Mammary epithelial cell (primary cell): ENCODE measurements at regions not wholly inside any gene's neighbourhood (a gene's known extent, or its start where the extent isn't known, plus 50 kb on each side); places are given as distances from the start of the nearest gene placed in this dataset.

Source experiments
- CTCF ChIP-seq, 2 donors: IDR thresholded peaks in 1 of 2; conservative IDR thresholded peaks in 1 of 2; 2 replicates each; pipeline ENCODE4 v1.5.1; 2011 to 2012; ENCODE audit warnings: inconsistent platforms in 2 of 2, low read length in 2 of 2, mild to moderate bottlenecking in 2 of 2, control low read depth in 1 of 2, low read depth in 1 of 2; ENCODE audit not compliant: insufficient read depth in 1 of 2; ENCODE audit errors: extremely low read depth in 1 of 2
- EZH2 ChIP-seq: IDR thresholded peaks from 2 replicates; pipeline ENCODE4 v1.6.1; 2012; ENCODE audit warnings: low read length, inconsistent platforms, borderline replicate concordance

GRCh38 chr14:62118871-62119270 is 356.7 kb downstream of the SNAPC1 start:
- TF ChIP-seq CTCF (conservative IDR thresholded peaks at IDR 0.05 in 1 of 2, IDR thresholded peaks at IDR 0.05 in 1 of 2; ENCODE audit: extremely low read depth in 1 of 2, insufficient read depth in 1 of 2, low read depth in 1 of 2, low read length in 2 of 2) (no peak), EZH2 (peak; percentile 26)
